Epithelial cell of esophagus (primary cell): ENCODE measurements at regions not wholly inside any gene's neighbourhood (a gene's known extent, or its start where the extent isn't known, plus 50 kb on each side); places are given as distances from the start of the nearest gene placed in this dataset.

ENCODE experiments used
- DNase-seq: peaks from one replicate; pipeline ENCODE4 v3.0.0; 2010; ENCODE audit warnings: low read depth
- H3K4me3 ChIP-seq: 2 replicates; pipeline ENCODE4 v1.5.1; 2011; ENCODE audit warnings: mild to moderate bottlenecking, low read length, control low read depth
- TF ChIP-seq, protein P1 (sequence below): IDR thresholded peaks from 2 replicates; pipeline ENCODE4 v1.5.1; 2011; ENCODE audit warnings: low read depth, mild to moderate bottlenecking, low read length, control low read depth, inconsistent platforms; ENCODE audit not compliant: insufficient read depth; ENCODE audit errors: missing control alignments

DNA sequence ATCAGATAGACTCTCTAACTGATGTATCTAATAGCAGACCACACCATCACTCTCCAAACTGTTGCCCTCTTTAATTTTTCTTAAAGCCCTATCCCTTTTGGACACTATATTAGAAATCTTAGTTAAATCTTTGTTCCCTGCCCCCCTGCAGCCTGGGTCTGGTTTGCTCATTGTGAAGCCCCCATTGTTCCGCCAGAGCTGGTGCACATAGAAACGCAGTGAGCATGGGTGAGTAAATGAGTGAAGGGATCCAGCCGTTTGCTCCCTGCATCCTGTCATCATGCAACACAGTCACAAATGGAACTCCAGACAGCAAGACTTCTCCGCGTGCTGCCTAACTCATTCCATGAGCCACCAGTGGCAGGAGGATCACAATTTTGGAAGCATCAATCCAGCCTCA lies 402.5 kb downstream of the PREX1 start:
- DNase-seq, result no peak
- H3K4me3 ChIP-seq, result no peak overlapping the region
- TF ChIP-seq, protein P1, sequence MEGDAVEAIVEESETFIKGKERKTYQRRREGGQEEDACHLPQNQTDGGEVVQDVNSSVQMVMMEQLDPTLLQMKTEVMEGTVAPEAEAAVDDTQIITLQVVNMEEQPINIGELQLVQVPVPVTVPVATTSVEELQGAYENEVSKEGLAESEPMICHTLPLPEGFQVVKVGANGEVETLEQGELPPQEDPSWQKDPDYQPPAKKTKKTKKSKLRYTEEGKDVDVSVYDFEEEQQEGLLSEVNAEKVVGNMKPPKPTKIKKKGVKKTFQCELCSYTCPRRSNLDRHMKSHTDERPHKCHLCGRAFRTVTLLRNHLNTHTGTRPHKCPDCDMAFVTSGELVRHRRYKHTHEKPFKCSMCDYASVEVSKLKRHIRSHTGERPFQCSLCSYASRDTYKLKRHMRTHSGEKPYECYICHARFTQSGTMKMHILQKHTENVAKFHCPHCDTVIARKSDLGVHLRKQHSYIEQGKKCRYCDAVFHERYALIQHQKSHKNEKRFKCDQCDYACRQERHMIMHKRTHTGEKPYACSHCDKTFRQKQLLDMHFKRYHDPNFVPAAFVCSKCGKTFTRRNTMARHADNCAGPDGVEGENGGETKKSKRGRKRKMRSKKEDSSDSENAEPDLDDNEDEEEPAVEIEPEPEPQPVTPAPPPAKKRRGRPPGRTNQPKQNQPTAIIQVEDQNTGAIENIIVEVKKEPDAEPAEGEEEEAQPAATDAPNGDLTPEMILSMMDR, result no peak

DNA sequence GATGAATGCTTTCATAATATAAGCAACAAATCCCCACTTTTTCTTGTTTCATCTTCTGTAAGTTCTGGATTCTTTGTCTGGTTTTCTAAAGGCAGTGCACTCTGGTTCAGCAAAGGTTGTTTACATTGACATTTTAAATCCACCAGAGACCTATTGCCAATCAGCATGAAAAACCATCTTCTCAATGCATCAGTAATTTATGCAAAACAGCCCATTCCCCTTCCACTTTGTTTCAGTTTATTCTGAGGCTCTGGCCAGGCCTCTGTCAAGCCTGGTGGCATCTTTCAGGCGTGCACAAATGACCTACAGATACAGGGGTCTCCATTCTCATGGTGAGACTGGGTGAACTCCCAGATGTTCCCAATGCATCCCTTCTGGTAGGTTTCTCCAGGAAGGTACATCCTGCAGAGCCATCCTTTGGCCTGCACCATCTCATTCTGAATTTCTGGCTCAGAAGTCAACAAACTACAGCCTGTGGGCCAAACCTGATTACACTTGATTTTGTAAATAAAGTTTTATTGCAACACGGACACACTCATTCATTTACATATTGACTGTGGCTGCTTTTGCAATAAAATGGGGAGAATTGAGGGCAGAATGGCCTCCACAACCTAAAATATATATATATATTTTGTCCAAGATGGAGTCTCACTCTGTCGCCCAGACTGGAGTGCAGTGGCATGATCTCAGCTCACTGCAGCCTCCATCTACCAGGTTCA lies 405.4 kb downstream of the PREX1 start:
- DNase-seq, result no peak
- H3K4me3 ChIP-seq, result no peak overlapping the region
- TF ChIP-seq, protein P1, result no peak

GRCh38 chr20:48421547-48421946 lies 406.3 kb downstream of the PREX1 start:
- TF ChIP-seq, protein P1, result no peak
- no peak for DNase-seq
- no peak overlapping the region for H3K4me3 ChIP-seq

DNA sequence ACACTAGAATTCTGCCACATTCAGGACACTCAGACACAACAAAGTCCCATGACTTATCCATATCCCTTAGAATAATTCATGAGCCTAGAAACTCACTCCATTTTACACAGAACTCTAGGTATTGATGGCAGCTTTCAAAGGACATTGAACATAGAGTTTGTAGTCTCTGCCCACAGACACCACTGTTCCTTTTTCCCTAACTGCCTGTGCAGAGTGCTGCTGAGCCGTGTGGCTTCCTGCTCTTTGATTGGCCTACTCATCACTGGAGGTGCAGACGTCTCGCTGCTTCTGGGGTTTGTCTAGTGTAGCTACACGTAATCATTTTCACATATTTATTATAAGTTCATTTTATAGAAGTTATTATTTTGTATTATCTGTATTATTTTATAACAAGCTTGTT lies 407.6 kb downstream of the PREX1 start:
- H3K4me3 ChIP-seq, result no peak overlapping the region
- no peak for DNase-seq
- TF ChIP-seq, protein P1, result no peak

- TF ChIP-seq, protein P1, result no peak
- no peak for DNase-seq
- H3K4me3 ChIP-seq, result no peak overlapping the region
Measured at GRCh38 chr20:48419173-48419572, 408.6 kb downstream of the PREX1 start.

GRCh38 chr20:48416002-48416401 lies 411.8 kb downstream of the PREX1 start:
- no peak overlapping the region for H3K4me3 ChIP-seq
- TF ChIP-seq, protein P1, result no peak
- no peak for DNase-seq

- no peak for DNase-seq
- H3K4me3 ChIP-seq, result no peak overlapping the region
- TF ChIP-seq, protein P1, result no peak
Measured at GRCh38 chr20:48414786-48415185, 413.0 kb downstream of the PREX1 start.
